ENCODE measurements at regions not wholly inside any gene's neighbourhood (a gene's known extent, or its start where the extent isn't known, plus 50 kb on each side); places are given as distances from the start of the nearest gene placed in this dataset.

- TF ChIP-seq, protein P1, sequence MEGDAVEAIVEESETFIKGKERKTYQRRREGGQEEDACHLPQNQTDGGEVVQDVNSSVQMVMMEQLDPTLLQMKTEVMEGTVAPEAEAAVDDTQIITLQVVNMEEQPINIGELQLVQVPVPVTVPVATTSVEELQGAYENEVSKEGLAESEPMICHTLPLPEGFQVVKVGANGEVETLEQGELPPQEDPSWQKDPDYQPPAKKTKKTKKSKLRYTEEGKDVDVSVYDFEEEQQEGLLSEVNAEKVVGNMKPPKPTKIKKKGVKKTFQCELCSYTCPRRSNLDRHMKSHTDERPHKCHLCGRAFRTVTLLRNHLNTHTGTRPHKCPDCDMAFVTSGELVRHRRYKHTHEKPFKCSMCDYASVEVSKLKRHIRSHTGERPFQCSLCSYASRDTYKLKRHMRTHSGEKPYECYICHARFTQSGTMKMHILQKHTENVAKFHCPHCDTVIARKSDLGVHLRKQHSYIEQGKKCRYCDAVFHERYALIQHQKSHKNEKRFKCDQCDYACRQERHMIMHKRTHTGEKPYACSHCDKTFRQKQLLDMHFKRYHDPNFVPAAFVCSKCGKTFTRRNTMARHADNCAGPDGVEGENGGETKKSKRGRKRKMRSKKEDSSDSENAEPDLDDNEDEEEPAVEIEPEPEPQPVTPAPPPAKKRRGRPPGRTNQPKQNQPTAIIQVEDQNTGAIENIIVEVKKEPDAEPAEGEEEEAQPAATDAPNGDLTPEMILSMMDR (IDR thresholded peaks at IDR 0.05) = no peak
- no peak for TF ChIP-seq POLR2A (IDR thresholded peaks at IDR 0.05)
Observed at GRCh38 chr15:25248583-25249235, 190.1 kb downstream of the UBE3A start.
